Sciatic nerve (tissue), 2 donors: ENCODE measurements at regions not wholly inside any gene's neighbourhood (a gene's known extent, or its start where the extent isn't known, plus 50 kb on each side); places are given as distances from the start of the nearest gene placed in this dataset.
"Not testable (repeated sequence)": the region's sequence is repeated elsewhere in the genome, so short reads cannot be mapped to it uniquely, and the experiment has no call there.

ENCODE experiments used
- ATAC-seq: fragments of 200-7000 bp; cut with Tn5 transposase; one replicate; pipeline ENCODE4 v1.9.1; 2020; ENCODE audit warnings: mild to moderate bottlenecking, moderate library complexity
- DNase-seq: peaks from one replicate; pipeline ENCODE4 v3.0.0-alpha.2; 2020; ENCODE audit warnings: low spot score
- intact Hi-C: fragments of 100-400 bp; cut with DNase I; formaldehyde crosslinking; loops from one replicate; pipeline ENCODE4 v1.14.2; 2022
- donor health status: DM: no; HTN: no; CAD: no.
- donor health status: DM: no; HTN: no; CAD: no.

DNA sequence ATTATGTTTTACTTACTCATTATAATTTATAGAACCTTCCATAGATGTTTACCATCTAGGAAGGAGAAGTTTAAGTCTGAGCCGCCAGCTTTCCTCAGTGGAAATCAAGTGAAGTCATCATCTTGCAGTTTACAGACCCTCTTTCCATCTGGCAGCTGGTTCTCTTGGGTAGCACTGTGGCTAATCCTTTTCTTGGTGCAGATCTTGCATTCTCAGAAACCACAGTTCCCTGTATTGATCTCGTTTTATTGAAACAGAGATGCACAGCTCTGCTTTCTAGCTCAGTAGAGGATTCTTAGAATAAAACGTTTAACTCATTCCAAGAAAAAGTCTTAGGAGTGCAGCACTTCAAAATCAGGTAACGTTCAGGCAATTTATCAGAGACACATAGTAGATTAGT lies 1154.7 kb downstream of the FOXD4L5 start:
- intact Hi-C loops, ATAC-seq, DNase-seq: not testable (repeated sequence)

DNA sequence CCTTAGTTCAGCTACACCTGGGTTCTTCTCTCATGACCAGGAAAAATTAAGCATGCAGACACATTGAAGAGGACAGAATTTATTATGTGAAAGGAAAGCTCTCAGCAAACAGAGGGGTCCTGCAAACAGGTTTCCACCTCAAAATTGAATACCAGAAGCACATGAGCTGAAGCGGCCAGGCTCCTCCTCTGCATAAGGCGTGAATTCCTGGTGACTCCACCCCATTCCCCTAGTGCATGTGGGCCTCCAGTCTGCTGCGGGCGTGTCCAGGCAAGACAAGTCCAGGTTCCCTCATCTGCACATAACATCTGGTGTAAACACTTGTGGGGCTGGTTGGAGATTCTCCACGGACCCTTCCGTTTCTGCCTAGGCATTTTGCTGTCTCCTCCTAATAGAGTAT lies 1156.4 kb downstream of the FOXD4L5 start:
- intact Hi-C loops, result no loop called here
- ATAC-seq, result no peak
- DNase-seq, result no peak

DNA sequence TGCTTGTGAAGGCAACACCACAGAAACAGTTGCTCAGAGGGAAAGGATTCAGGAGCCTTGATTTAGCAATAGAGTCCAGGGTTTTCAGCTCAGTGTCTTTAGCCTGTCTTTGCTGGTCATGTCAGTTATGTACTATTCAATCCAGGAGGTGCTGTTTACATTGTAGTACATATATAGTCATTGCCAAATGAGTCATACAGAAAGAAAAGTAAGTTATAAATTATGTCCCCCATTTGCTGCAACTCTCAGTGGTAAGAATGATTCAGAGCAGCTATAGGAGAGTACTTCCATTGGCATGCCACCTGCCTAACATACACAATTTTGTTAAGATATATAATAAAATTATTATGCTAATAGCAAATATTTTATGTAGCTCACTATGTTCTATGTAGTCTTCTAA lies 1163.4 kb downstream of the FOXD4L5 start:
- intact Hi-C loops, ATAC-seq, DNase-seq: not testable (repeated sequence)

DNA sequence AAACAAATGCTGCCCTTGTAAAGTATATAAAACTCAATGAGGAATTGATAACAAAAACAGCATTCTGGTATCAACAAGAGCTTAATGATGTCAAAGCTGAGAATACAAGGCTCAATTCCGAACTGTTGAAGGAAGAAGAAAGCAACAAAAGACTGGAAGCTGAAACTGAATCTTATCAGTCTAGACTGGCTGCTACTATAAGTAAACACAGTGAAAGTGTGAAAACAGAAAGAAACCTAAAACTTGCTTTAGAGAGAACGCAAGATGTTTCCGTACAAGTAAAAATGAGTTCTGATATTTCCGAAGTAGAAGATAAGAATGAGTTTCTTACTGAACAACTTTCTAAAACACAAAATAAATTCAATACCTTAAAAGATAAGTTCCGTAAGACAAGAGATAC lies 1167.7 kb downstream of the FOXD4L5 start:
- DNase-seq, ATAC-seq, intact Hi-C loops: not testable (repeated sequence)

DNA sequence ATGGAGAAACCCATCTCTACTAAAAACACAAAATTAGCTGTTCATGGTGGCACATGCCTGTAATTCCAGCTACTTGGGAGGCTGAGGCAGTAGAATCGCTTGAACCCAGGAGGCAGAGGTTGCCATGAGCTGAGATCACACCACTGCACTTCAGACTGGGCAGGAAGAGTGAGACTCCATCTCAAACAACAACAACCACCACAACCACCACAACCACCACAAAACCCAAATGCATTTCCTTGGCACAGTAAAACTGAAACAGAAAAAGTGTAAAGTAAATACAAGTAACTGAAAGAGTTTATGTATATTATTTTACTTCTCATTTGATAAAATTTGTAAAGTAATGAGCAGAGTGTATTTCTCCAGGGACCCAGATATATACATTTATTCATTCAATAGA lies 1177.1 kb downstream of the FOXD4L5 start:
- ATAC-seq, intact Hi-C loops, DNase-seq: not testable (repeated sequence)

DNA sequence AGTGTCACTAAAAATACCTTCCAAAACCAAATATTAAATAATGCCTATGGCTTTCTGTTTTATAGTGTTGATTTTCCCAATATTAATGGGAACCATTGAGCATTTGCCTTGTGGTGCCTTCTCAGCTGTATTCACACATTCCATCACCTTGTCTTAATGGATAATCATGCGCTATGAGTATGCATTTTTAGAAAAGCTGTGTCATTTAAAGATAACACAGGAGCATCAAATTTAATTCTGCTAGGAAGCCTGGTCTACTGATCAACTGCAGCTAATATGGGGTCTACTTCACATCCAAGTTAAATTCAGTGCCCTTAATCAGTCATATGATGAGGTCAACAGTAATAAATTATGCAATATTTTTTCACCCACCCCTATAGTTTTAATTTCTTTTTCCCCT lies 1177.8 kb downstream of the FOXD4L5 start:
- intact Hi-C loops, DNase-seq, ATAC-seq: not testable (repeated sequence)

DNA sequence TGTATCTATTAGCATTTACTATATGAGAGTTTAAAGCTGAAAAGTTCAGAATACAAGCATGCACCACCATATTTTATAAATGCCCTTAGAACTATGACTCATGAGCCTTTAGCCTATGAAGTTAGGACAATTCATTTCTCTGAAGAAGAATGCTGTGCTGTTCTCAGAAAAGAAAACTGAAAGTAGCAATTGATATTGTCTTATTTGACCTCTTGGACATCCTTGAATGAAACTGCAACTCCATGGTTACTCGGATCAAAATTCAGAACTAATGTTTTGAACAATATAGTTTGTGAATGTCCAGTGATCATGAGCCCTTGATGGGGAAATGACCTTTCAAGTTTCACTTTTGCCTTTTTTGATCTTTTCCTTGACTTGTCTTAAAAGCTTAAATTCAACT lies 1179.8 kb downstream of the FOXD4L5 start:
- intact Hi-C loops, DNase-seq, ATAC-seq: not testable (repeated sequence)

DNA sequence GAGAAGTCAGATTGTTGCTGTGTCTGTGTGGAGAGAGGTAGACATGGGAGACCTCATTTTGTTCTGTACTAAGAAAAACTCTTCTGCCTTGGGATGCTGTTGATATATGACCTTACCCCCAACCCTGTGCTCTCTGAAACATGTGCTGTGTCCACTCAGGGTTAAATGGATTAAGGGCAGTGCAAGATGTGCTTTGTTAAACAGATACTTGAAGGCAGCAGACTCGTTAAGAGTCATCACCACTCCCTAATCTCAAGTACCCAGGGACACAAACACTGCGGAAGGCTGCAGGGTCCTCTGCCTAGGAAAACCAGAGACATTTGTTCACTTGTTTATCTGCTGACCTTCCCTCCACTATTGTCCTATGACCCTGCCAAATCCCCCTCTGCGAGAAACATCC lies 1183.5 kb downstream of the FOXD4L5 start:
- ATAC-seq, DNase-seq, intact Hi-C loops: not testable (repeated sequence)

DNA sequence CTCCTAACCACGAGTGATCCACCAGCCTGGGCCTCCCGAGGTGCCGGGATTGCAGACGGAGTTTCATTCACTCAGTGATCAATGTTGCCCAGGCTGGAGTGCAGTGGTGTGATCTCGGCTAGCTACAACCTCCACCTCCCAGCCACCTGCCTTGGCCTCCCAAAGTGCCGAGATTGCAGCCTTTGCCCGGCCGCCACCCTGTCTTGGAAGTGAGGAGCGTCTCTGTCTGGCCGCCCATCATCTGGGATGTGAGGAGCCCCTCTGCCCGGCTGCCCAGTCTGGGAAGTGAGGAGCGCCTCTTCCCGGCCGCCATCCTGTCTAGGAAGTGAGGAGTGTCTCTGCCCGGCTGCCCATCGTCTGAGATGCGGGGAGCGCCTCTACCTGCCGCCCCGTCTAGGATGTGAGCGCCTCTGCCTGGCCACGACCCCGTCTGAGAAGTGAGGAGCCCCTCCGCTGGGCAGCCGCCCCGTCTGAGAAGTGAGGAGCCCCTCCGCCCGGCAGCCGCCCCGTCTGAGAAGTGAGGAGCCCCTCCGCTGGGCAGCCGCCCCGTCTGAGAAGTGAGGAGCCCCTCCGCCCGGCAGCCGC lies 1184.3 kb downstream of the FOXD4L5 start:
- DNase-seq, intact Hi-C loops, ATAC-seq: not testable (repeated sequence)

DNA sequence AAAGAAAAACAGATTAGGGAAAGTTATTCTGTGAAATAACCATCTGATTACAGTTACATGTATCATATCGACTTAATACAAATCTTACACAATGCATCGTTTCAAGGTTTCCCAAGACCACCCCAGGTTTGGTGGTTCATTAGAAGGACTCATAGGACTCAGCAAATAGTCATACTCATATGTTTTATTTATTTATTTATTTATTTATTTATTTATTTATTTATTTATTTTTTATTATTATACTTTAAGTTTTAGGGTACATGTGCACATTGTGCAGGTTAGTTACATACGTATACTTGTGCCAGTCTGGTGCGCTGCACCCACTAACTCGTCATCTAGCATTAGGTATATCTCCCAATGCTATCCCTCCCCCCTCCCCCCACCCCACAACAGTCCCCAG lies 1199.0 kb downstream of the FOXD4L5 start:
- DNase-seq, ATAC-seq, intact Hi-C loops: not testable (repeated sequence)

DNA sequence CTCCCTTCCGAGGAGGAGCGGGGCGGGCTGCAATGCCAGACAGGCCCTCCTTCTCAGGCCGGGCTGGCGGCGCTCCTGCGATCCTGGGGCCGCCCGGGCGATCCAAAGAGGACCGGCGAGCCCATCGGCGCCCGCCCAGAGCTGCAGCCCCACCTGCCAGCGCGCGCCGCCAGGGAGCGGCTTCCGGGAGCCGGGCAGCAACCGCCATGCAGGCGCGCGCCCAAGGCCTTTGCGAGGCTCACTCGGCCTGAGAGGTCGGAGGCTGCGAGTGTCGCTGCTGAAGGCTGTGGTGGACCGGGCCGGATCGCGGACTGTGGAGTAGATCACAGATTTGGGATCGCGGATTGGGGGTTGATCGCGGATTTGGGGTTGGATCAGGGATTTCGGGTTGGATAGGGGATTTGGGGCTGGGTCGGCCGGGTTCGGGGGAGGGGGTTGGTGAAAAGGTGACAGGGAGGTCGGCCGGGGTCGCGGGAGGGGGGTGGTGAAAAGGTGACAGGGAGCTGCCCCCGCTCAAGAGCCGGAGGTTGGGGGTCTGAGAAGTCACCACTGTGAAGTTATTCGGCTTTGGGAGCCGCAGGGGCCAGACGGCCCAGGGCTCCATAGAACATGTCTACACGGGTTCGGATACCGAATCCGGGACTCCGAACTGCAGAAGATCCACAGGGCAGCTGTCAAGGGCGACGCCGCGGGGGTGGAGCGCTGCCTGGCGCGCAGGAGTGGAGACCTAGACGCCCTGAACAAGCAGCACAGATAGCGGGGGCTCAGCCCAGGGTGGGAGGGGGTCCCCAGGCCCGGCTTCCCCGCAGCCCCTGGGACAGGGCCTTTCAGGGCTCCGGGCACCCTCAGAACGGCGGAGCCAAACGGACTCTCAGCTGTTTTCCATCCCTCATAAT lies 1213.4 kb downstream of the FOXD4L5 start:
- DNase-seq, ATAC-seq, intact Hi-C loops: not testable (repeated sequence)

DNA sequence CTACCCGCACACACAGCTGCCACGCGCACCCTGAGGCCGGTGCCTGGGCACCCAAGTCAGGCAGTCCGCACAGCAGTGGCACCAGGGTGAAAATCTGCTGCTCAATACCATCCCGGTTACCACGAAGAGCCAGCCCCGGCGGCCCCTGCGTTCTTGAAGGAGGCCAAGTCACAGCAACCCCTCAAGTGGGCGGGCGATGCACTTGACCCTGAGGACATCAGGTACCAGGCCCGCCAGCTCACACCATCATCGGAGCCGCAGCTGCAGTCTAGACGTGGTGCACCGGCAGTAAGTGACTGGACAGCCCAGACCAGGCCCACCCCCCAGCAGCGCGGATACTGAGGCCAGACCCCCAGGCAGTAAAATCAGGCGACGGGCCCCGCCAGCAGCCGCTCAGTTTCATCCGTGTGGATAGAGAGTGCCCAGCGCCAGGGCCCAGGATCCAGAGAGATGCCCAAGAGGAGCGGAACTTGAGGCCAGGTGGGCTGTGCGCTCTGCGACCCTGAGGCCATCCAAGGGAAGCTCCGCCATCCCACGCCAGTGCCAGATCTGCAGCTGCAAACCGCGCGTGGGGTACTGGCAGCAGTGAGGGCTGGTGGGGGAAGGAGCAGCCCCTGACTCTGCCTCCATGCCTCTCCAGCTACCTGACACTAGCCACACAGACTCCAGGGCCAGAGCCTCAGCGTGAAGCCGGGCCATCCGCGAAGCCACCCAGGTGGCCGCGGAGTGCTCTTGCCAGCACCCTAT lies 1214.2 kb downstream of the FOXD4L5 start:
- intact Hi-C loops, ATAC-seq, DNase-seq: not testable (repeated sequence)

DNA sequence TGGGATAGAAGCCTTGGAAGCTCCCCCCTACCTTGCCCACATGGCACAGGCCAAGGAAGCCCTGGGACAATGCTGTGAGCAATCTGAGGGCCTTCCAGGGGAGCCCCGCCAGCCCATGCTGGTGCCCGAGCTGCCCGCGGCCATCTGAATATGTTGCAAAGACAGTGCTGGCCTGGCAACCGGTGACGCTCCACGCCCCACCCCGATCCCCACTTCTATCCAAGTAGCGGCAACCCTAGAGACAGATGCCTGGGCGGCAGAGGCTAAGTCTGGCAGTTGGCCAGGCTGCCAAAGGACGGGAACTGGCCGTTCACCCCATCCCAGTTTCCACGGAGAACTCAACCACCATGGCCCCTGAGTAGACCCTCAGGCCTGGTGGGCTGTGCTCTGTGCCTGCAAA lies 1214.9 kb downstream of the FOXD4L5 start:
- intact Hi-C loops, ATAC-seq, DNase-seq: not testable (repeated sequence)

DNA sequence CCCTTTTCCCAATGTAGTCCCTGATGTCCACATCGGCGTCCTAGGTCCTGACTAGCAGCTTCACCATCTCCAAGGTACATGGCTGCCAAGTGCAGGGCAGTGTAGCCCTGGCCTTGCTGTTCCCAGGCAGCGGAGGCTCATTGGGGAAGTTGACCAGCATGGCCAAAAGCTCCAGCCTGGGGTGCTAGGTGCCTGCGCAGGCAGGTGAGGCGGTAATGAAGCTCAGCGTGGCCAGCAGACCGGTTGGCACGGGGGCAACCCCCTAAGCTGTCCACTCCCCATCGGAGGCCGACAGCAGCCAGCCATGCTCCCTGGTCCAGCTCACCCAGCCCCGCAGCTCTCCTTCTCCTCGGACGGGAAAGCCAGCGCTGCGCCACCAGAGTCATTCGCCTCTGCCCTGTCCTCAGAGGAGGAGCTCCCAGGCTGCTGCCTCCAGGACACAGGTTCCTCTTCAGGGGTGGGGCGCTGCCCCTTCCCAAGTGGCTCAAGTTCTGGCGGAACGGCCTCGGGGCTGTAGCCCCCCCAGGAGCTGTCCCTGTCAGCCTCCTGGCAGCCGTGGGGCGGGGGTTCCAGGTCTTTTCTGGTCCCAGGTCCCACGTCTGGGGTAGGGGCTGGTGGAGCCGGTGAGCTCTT lies 1218.2 kb downstream of the FOXD4L5 start:
- DNase-seq, result no peak

DNA sequence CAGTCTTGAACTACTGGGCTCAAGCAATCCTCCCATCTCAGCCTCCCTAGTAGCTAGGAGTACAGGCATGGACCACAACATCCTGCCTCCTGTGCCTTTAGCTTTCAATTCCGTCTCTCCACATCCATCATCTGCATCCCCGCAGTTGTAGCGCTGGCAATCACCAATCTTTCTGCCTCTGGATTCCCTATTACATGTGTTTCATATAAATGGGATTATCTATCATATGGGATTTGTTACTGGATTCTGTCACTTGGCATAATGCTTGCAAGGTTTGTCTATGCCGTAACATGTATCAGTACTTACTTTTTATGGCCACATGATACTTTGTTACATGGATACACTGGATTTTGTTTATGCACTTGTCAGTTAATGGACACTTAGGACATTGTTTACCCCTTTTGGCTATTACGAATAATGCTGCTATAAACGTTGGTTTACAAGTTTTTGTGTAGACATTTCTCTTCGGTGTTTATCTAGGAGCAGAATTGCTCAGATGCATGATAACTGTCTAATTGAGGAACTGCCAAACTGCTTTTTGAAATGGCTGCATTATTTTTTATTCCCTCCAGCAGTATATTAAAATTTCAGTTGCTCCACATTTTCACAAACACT lies 1223.9 kb downstream of the FOXD4L5 start:
- ATAC-seq (no peak), DNase-seq (no peak)
- intact Hi-C loops, result no loop called here

More for the DNA sequence above, 1218.2 kb downstream of the FOXD4L5 start:
- ATAC-seq, result no peak
- intact Hi-C loops, result no loop called here

DNA sequence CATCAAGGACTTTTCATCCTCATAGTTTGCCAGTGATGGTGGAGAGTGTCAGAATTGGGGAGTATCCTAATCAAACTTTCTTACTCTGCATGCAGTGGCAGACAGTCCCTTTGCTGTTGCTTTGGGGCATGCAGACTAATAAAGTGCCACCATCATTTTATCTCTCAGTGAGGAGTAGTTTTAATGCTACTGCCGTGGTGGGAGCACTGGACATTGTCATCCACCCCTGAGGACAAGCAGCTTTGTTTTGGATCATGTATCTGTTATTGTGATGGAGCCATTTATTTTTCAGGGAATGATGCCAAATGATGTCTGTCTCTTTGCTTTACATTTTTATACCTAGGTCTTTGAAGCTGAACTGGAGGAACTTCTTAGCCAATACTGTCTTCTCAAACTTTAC lies 1226.9 kb downstream of the FOXD4L5 start:
- DNase-seq, intact Hi-C loops, ATAC-seq: not testable (repeated sequence)

DNA sequence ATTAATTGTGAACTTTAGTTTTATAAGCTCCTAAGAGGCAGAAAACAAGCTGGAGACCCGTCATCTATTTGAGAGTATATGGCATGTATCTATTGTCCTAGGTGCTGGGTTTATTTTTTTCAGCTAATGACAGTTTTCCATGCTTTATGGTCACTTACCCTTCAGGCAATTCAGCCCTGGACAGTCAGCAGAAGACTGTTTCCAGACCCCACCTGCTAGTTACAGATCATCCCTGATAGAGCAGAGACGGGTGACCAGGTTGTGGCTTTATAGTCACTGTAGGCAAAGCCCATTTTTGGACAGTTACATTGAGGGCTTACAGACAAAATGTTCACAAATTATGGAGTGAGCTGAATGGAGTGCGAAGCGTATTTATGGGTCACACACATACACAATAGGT lies 1227.5 kb downstream of the FOXD4L5 start:
- intact Hi-C loops, result no loop called here
- no peak for DNase-seq
- ATAC-seq, result no peak

DNA sequence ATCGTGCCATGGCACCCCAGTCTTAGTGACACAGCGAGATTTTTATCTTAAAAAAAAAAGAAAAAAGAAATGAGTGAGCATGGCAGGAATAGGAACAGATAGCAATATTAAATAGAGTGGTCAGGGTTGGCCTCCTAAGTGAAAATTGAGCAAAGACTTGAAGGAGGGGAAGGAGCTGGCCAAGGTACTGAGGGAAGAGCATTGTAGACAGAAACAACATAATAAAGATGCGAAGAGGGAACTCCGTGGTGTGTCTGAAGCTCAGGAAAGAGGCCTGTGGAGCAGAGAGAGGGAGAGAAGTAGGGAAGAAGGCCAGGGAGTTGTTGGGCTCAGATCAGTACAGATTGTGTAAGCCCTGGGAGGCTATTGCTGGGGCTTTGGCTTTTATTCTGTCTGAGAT lies 1256.1 kb downstream of the FOXD4L5 start:
- DNase-seq, intact Hi-C loops, ATAC-seq: not testable (repeated sequence)
